GM19238 (cell line): ENCODE measurements at regions not wholly inside any gene's neighbourhood (a gene's known extent, or its start where the extent isn't known, plus 50 kb on each side); places are given as distances from the start of the nearest gene placed in this dataset.
"Not testable (repeated sequence)": the region's sequence is repeated elsewhere in the genome, so short reads cannot be mapped to it uniquely, and the experiment has no call there.

Experiments
- DNase-seq: peaks from one replicate; pipeline ENCODE4 v3.0.0; 2011; ENCODE audit warnings: low spot score; ENCODE audit not compliant: insufficient read length

GRCh38 chr7:81437160-81437559 lies 332.7 kb downstream of the HGF start:
- DNase-seq = not testable (repeated sequence)

- DNase-seq = no peak
Measured at GRCh38 chr7:81433692-81434331, 336.0 kb downstream of the HGF start.

GRCh38 chr7:81433206-81433605 lies 336.6 kb downstream of the HGF start:
- no peak for DNase-seq

GRCh38 chr7:81430761-81431160 lies 339.1 kb downstream of the HGF start:
- DNase-seq = no peak

- DNase-seq = no peak
Measured at GRCh38 chr7:81430150-81430549, 339.7 kb downstream of the HGF start.

- DNase-seq = no peak
Measured at GRCh38 chr7:81427461-81427860, 342.4 kb downstream of the HGF start.

- no peak for DNase-seq
Measured at GRCh38 chr7:81420526-81421226, 349.2 kb downstream of the HGF start.

GRCh38 chr7:81419731-81420130 lies 350.1 kb downstream of the HGF start:
- no peak for DNase-seq

GRCh38 chr7:81416659-81417058 lies 353.2 kb downstream of the HGF start:
- no peak for DNase-seq

- DNase-seq = no peak
Measured at GRCh38 chr7:81415181-81415580, 354.7 kb downstream of the HGF start.

- no peak for DNase-seq
Measured at GRCh38 chr7:81414411-81414810, 355.4 kb downstream of the HGF start.

GRCh38 chr7:81410471-81411117 lies 359.3 kb downstream of the HGF start:
- DNase-seq = no peak

- no peak for DNase-seq
Measured at GRCh38 chr7:81408728-81409127, 361.1 kb downstream of the HGF start.

GRCh38 chr7:81407094-81407493 lies 362.8 kb downstream of the HGF start:
- no peak for DNase-seq

- no peak for DNase-seq
Measured at GRCh38 chr7:81404669-81405068, 365.2 kb downstream of the HGF start.

- no peak for DNase-seq
Measured at GRCh38 chr7:81402227-81402626, 367.6 kb downstream of the HGF start.

- DNase-seq = no peak
Measured at GRCh38 chr7:81399471-81399870, 370.4 kb downstream of the HGF start.

GRCh38 chr7:81394029-81394428 lies 375.8 kb downstream of the HGF start:
- no peak for DNase-seq

GRCh38 chr7:81393018-81393417 lies 376.8 kb downstream of the HGF start:
- DNase-seq = no peak

- DNase-seq = no peak
Measured at GRCh38 chr7:81385370-81385769, 384.5 kb downstream of the HGF start.

- no peak for DNase-seq
Measured at GRCh38 chr7:81383846-81384245, 386.0 kb downstream of the HGF start.

- DNase-seq = not testable (repeated sequence)
Measured at GRCh38 chr7:81374641-81375040, 395.2 kb downstream of the HGF start.

GRCh38 chr7:81370822-81371221 lies 399.0 kb downstream of the HGF start:
- DNase-seq = no peak
